SW480 (cell line): ENCODE measurements at regions not wholly inside any gene's neighbourhood (a gene's known extent, or its start where the extent isn't known, plus 50 kb on each side); places are given as distances from the start of the nearest gene placed in this dataset.
"Not testable (repeated sequence)": the region's sequence is repeated elsewhere in the genome, so short reads cannot be mapped to it uniquely, and the experiment has no call there.

Source experiments
- DNase-seq: peaks from one replicate; pipeline ENCODE4 v3.0.0-alpha.2; 2016; ENCODE audit warnings: low spot score

DNA sequence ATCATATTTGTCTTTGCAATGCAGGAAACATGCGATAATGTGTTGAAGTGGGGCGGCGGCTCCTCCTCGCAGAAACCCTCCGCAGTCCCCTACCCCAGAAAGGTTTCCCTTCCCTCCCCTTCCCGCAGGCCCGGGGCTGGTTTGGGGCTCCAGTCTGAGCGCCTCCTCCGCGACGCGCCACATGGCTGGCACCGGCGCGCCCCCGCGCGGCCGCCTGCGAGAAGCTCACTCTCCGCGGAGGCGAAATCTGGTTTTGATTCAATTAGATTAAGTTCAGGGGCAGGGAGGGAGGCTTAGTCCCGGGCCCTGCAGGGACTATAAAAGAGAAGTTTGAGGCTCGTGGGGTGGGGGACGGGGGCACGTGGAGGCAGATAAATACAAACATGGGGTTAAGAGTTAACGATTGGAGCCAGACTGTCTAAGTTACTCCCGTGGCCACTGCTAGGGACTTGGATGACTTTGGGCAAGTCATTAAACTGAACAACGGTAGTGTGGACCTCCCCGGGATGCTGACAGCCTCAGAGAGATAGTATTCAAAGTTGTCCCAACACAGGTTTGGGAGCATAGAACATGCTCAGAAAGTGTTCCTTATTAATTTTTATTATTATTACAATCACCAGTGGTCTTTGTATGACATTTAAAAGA lies 69.4 kb downstream of the MSX2 start:
- DNase-seq, result peak; percentile 47

DNA sequence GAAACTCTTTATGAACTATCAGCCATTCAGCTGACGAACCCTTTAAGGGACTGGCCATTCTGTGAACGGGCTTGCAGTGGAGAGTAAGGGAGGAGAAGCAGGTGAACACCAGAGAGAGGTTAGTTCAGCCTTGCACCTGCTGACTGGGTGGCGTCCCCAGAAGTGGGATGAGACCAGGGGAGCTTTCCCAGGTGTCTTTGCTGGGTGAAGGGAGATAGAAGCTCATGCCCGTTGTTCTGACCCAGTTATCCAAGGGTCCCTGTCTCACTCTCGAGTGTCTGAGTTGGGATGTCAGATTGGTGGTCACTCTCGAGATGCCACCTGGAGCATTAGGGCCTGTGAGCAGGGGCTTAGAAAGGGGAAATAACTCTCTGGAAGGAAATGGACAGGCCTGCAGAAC lies 68.7 kb downstream of the MSX2 start:
- DNase-seq, result no peak

DNA sequence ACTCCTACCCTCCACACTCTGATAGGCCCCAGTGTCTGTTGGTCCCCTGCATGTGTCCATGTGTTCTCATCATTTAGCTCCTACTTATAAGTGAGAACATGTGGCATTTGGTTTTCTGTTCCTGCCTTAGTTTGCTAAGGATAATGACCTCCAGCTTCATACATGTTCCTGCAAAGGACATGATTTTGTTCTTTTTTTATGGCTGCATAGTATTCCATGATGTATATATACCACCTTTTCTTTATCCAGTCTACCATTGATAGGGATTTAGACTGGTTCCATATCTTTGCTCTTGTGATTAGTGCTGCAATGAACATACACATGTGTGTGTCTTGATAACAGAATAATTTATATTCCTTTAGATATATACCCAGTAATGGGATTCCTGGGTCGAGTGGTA lies 67.9 kb downstream of the MSX2 start:
- DNase-seq, result not testable (repeated sequence)

DNA sequence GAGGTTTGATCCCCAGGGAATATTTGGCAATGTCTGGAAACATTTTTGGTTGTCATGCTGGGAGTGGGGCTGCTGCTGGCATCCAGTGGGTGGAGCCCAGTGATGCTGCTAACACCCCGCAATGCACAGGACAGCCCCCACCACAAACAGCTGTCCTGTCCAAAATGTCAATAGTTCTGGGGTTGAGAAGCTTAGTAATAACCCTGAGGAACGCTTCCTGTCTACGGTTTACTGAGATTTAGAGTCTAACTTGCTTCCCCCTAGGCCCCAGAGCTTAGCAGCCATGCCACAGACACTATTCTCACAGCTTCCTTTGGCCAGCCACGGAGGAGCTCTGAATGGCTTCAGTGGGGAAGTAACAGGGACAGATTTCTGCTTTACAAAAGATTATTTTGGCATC lies 66.5 kb downstream of the MSX2 start:
- DNase-seq, result no peak

DNA sequence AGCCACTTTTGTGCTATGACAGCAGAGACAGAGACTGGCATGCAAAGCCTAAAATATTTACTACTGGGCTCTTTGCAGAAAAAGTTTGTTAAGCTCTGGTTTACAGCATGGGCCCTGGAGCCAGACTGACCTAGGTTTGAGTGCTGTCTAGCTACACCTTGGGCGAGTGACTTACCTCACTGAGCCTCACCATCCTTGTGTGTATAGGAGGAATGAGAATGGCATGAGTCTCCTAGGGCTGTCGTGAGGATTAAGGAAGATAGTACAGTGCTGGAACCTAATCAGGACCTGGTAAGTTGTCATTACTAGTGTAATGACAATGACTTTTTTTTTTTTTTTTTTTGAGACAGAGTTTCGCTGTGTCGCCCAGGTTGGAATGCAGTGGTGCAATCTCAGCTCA lies 65.2 kb downstream of the MSX2 start:
- no peak for DNase-seq

DNA sequence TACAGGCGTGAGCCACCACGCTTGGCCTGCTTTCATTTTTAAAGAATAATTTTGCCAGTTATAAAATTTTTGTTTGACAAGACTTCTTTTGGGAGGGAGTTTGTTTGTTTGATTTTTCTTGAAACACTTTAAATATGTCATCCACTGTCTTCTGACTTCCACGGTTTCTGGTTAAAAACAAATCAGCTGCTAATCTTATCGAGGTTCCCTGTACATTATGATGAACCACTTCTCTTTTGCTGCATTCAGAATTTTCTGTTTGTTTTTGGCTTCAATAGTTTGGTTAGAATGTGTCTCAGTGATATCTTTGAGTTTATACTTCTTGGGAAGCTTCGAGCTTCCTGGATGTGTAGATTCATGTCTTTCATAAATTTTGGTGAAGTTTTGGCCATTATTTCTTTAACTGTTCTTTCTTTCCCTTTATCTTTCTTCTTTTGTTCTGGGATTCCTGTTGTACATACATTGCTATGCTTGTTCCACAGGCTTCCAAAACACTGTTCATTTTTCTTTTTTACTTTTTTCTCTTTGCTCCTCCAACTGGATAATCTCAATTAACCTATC lies 60.8 kb downstream of the MSX2 start:
- no peak for DNase-seq
